ENCODE measurements at regions not wholly inside any gene's neighbourhood (a gene's known extent, or its start where the extent isn't known, plus 50 kb on each side); places are given as distances from the start of the nearest gene placed in this dataset.
A peak's percentile ranks its signal among the peaks of the same experiment; 100 is the strongest.

- no peak for DNase-seq
These were observed 50.2 kb upstream of the CTAGE1 start for GRCh38 chr18:22467760-22468553.

DNA sequence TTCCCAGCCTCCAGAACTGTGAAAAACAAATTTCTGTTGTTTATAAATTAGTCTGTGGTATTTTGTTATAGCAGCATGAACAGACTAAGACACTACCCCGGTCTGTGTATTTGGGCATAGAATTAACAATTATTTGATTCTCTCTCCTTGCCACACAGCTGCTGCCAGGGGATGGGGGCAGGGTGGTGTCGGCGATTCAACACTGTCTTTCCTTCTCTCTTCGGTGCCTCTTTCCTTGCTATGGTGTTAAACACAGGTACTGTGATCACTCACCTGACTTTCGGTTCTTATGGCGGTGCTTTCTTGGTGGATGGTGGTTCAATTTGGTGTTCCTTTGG is 50.8 kb upstream of the CTAGE1 start:
- no peak for DNase-seq

- no peak for DNase-seq
These were observed 51.5 kb upstream of the CTAGE1 start for GRCh38 chr18:22469061-22469734.

DNA sequence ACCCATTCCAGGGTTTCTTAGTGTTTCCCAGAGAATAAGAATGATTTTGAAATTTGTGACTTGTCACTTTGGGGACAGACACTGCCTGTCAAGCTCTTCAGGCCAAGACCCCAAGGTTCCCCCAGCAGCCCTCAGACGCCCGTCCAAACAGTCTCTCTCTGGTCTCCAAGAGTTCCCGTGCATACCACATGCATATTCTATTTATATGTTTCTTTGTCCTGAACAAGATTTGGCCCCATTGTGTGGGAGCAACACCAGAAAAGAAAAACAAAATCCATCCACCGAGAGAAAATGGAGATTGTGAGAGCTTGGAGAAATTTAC is 52.2 kb upstream of the CTAGE1 start:
- no peak for DNase-seq

DNA sequence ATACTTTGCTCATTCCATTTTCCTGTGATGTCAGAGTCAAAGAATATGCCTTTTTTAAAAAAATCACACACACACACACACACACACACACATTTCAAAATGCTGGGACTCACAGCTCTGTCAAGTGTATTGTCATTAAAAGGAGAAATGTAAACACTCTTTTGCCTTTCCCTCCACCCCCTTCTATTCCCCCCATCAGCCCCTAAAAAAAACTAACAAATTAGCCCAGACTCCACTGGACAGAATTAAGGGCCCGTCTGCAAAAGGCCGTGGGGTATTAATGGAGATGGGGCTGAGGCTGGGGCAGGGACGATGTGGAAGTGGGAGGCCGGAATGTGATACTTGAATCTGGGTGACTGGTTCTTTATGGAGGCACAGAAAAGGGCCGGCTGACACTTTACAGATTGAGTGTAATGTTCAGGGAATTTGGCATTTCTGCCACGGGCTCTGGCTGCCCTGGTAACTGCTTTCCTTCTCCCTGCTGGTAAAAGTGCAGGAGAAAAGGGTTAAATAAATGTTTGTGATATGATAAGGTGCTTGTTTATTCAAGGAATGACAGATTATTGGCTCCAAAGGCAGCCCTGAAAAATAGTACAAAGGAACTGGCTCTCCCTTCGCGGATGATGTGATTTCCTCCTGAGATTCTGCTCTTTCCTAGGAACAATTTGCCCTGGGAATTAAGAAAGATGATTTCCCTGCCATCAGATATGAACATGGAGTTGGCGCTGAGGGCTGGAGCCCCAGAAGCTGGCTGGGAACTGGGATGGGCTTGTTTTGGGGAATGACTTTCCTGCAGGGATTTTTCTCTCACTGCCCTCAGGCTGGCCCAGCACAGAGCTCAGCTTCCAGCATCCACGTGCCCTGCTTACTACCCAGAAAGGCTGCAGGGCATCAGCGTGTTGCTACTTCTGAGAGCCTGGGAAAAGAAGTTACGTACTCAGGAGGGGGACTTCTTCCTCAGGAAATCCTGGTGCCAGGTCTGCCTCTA is 52.8 kb upstream of the CTAGE1 start:
- DNase-seq: peak; percentile 78 to 80

DNA sequence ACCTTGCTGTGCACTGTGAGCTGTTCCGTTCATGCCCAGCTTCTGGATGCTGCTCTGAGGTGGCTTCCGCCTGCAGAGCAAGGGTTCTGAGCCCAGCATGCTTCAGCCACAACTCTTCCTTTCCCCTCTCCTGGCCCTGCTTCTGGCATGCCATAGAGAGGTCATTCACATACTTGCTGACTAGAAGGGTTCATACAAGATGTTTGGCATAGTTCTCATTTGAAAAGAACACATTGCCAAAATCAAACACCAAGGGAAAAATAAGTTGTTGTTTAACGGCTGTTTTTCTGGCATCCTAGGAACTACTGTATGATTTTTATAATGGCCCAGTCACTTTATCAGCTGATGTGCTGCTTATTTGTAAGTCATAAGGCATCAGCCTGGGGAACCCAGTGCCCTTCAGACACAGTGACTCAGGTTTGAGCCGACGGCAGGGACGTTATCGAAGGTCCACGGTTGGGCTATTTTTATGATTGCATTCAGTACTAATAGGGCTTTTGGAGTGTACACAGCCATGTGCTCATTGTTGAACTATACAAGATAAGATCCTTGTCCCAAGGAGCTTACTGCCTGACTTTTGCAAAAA is 53.9 kb upstream of the CTAGE1 start:
- DNase-seq: peak in 1 of 2 donors; percentile 51

DNA sequence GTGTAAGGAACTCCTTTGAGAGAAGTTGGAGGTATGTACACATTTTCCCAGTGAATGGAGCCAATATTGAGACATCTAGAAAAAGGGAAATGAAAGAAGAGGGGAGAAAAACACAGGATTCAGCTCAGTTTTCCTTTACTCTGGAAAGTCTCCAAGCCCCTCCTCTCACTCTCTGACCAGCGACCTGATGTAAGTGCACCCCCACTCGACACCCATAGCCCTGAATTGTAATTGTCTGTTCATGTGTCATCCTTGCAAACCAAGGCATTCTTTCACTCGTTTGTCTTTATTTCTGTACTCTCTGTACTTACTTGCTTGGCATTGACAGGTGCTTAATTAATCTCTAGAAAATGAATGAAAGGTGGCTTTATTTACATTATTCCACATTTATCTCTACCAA is 55.7 kb upstream of the CTAGE1 start:
- no peak for DNase-seq

- no peak for DNase-seq
These were observed 57.8 kb upstream of the CTAGE1 start for GRCh38 chr18:22475426-22476100.

- no peak for DNase-seq
These were observed 59.5 kb upstream of the CTAGE1 start for GRCh38 chr18:22477222-22477621.

DNA sequence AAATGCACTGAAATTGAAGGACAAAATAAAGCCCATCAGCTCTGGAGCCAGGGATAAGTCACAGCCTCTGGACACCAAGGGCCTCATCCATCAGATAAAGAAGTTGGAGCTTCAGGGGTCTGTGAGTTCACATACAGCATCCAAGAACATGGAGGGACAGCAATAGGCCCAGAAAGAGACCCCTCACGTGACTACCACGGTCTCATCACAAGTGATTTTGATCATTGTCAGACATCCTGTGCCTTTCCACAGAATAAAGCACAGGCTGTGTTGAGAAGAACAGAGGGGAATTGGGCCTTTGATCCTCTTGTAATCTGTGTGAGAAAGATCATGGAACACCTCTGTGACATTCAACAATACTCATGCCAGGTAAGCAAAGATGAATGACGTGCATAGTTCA is 65.2 kb upstream of the CTAGE1 start:
- DNase-seq: no peak

DNA sequence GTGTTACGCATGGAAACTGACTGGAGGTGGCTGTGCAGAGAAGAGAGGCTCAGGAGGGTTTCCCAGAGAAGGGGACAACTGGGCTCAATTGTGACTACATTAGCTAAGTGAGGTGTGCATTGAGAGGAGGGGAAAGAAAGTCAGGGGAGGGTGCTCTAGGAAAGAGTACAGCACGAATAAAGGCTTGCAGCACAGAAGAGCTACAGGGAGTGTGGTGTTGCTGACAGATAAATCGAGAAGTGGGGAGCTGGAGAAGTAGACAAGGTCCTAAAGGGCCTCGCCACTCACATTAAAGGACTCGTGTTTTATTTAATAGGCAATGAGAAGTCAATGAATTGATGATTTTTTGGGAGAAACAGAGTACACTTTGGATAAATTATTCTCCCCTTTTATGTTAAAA is 65.7 kb upstream of the CTAGE1 start:
- DNase-seq: no peak

DNA sequence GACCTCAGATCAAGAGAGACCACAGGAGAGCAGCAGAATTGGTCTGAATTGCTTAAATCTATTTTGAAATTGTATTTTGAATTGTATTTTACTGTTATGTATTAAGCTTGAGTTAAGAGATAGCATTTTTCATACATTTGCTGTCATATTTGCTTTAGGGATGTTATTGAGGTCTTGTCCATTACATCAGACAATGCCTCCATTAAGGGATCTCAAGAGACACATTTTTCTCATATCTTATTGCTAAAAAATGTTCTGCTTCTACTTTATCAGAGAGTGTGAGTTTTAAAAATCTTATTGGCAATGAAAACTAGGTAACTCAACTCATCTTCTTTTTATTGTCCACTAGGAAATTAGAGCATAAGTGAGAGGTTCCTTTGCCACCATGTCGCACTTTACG is 66.8 kb upstream of the CTAGE1 start:
- no peak for DNase-seq

DNA sequence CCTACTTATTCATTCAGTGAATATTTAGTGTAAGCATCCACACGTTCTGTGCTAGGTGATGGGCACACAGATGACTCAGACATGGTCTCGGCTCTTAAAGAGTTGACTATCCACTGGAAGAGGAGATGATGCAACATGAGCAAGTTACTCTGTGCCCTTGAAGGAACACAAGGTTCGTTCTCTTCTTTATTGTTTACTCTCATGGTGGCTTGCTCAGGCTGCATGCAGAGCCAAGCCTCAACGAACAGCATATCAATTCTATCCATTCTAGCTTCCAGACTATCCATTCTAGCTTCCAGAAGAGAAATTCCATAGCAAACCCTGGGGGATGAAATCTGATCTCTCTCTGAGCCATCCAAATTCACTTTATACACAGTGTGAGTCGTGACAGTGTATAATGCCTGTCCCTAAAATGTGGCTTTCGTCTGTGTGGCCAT is 68.1 kb upstream of the CTAGE1 start:
- DNase-seq: no peak

DNA sequence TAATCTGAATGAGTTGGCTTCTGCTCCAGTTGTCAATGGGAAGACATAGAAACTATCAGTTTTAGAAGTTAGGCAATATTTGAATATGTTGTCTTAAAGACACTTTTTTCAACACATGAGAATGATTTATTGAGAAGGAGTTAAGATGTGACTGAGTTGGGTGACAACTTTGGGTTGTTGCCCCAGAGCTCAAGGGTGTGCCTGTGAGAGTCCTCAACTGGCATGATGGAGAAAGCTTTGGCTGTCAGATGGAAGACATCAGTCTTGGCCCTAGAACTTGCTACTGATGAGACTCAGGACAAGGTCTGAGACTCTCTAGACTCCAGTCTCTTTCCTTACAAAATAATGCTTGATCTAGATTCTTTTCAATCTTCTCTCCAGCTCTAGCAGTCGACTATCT is 69.0 kb upstream of the CTAGE1 start:
- no peak for DNase-seq

GRCh38 chr18:22488554-22488953 is 70.8 kb upstream of the CTAGE1 start:
- no peak for DNase-seq

GRCh38 chr18:22489704-22490103 is 72.0 kb upstream of the CTAGE1 start:
- no peak for DNase-seq

- DNase-seq: no peak
These were observed 72.7 kb upstream of the CTAGE1 start for GRCh38 chr18:22490429-22490846.

DNA sequence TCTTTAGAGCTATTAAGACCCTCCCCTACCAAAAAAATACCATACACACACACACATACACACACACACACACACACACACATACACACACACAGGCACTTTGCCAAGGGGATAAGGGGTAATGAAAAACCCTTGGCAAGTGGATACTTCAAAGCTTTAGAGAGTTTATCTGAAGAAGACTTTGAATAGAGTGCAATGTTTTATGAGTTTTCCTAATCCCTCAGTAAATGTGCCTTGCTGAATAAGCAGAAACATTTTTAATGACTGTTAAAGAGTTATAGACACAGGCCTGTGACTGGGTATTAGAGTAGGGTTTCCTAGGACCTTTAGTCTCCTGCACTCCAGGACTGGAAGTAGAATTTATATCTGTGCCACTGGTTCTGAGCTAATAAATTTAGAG is 75.5 kb upstream of the CTAGE1 start:
- DNase-seq: no peak

DNA sequence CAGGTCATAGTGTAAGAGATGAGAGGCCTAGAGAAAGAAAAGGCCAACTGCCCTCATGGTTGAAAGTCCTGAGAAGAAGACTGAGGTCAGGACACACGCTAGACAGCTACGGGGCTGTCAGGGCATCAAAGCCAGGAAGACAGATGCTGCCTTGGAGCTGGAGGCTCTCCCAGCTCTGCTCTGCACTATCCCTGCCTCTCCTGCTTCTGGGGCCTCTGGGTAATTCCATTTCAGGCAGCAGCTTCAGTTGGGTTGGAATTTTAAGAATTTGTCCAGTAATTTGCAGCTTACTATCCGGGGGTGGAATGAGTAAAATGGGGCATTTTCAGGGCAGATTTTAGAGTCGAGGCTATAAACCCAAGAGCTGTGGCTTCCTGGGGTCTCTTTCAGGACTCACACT is 76.2 kb upstream of the CTAGE1 start:
- no peak for DNase-seq

GRCh38 chr18:22494771-22495170 is 77.1 kb upstream of the CTAGE1 start:
- no peak for DNase-seq

DNA sequence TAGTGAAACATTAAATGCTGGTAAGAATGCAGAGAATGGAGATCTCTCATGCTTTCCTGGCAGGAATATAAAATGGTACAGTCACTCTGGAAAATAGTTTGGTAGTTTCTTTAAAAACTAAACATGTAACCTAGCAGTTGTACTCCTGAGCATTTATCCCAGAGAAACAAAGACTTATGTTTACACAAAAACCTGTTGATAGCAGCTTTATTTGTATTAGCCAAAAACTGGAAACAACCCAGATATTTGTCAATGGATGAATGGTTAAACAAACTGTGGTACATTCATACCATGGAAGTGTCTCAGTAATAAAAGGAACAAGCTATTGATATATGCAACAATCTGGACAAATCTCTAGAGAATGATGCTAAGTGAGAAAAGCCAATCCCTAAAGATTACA is 81.7 kb upstream of the CTAGE1 start:
- DNase-seq: no peak

DNA sequence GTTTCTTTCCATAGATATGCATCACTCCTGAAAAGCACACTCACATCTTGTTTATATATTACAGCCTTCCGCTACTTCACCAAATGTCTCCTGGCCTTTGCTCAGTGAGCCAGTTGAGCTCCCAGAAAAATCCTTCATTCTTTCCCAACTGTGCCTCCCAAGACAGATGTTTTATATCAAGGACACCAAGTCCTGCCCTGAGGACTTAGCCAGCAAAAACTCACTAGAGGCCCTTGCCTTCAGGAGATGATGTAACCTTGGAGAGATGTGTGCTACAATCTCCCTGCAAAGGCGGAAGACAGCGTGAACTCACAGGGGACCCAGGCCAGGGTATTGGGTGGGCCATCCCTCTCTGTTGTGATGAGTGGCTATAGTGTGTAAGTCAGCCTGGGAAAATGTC is 86.1 kb upstream of the CTAGE1 start:
- DNase-seq: peak; percentile 90 to 92

Data from right lung (tissue), 2 donors.